Motor neuron (in vitro differentiated cells): ENCODE measurements at regions not wholly inside any gene's neighbourhood (a gene's known extent, or its start where the extent isn't known, plus 50 kb on each side); places are given as distances from the start of the nearest gene placed in this dataset.
A peak's percentile ranks its signal among the peaks of the same experiment; 100 is the strongest.

Experiments
- ATAC-seq, 8 experiments: fragments of 200-7000 bp; cut with Tn5 transposase; replicated peaks in 6 of 8; 2 replicates each; pipeline ENCODE4 v1.8.0; 2021; ENCODE audit warnings: mild to moderate bottlenecking in 8 of 8, moderate library complexity in 8 of 8
- H3K27ac ChIP-seq, 2 donors: fragments of 250-450 bp; sonication (Bioruptor Pico); 2 replicates each; pipeline ENCODE4 v1.9.0; 2021; ENCODE audit warnings: antibody characterized with exemption in 2 of 2, mild to moderate bottlenecking in 2 of 2, moderate library complexity in 1 of 2
- H3K4me1 ChIP-seq, 2 donors: fragments of 250-450 bp; sonication (Bioruptor Pico); replicated peaks in 1 of 2; 2 replicates each; pipeline ENCODE4 v1.6.1; 2021; ENCODE audit warnings: antibody characterized with exemption in 2 of 2, mild to moderate bottlenecking in 2 of 2, moderate library complexity in 1 of 2
- H3K4me3 ChIP-seq, 5 donors: fragments of 250-450 bp; sonication (Bioruptor Pico); 2 replicates each; pipeline ENCODE4 v1.9.0; 2021; ENCODE audit warnings: antibody characterized with exemption in 5 of 5, mild to moderate bottlenecking in 5 of 5, moderate library complexity in 4 of 5
- WGBS, 10 experiments: fragments of 450-650 bp; shearing (Covaris generic); methylation state at CpG; one replicate each; pipeline ENCODE4 v1.0.0; 2022; 5-methylcytosine and 5-hydroxymethylcytosine counted together
- in situ Hi-C, 9 experiments: fragments of 400-800 bp; cut with MboI; loops; one replicate each; pipeline ENCODE4 v1.15.0; 2021; ENCODE audit warnings: low sequenced_read_pairs in 9 of 9, low pct_unique_long_range_greater_than_20kb in 2 of 9; ENCODE audit not compliant: unreplicated experiment in 9 of 9

DNA sequence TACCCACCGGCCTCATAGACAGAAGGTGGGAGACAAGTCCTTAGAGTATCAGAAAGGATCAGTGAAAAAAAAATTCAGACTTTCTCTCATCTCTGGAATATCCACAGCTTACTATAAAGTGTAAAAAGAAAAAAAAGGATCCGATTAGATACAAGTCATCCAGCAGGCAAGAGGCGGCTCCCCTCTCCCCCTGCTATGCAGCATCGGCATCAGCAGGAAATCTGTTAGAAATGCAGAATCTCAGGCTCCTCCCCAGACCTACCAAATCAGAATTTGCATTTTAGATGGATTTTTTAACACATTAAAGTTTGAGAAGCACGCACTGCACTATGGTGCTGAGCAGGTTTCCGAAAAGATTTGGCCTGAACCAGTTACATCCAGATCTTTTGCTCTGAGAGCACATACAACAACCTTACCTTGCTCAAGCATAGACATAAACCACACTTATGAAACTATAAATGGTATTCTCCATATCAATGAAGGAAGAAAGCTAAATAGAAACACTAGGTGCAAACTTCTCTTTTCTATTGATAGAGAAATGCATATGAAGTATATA lies 117.0 kb upstream of the POU3F2 start:
- Histone ChIP-seq H3K4me3 (no peak overlapping the region), H3K4me1 (peaks cover 25 to 32% of the 10 kb centered on the region in 2 donors), H3K27ac (no peak overlapping the region)
- peak in 5 of 8 experiments; percentile 32 to 64 (median 48) for ATAC-seq
- in situ Hi-C loops, result no loop called here
- 0 to 64% (median 46%) methylated on average over 1 to 6 of the region's 6 CpGs for WGBS, 10 experiments

GRCh38 chr6:98717988-98718387 lies 116.4 kb upstream of the POU3F2 start:
- peak in 4 of 8 experiments; percentile 33 to 59 (median 50) for ATAC-seq
- 0 to 100% (median 44%) methylated on average over 1 to 2 of the region's 2 CpGs; no CpG with 5 or more reads in 3 of the 10 experiments for WGBS, 10 experiments

GRCh38 chr6:98724537-98724936 lies 109.8 kb upstream of the POU3F2 start:
- ATAC-seq, result no peak
- in situ Hi-C loops, result no loop called here
- Histone ChIP-seq H3K4me1 (peaks cover 0 to 5% of the 10 kb centered on the region in 2 donors), H3K27ac (no peak overlapping the region), H3K4me3 (no peak overlapping the region)

More at GRCh38 chr6:98717988-98718387, 116.4 kb upstream of the POU3F2 start:
- Histone ChIP-seq H3K27ac (no peak overlapping the region), H3K4me3 (no peak overlapping the region), H3K4me1 (peaks cover 25 to 32% of the 10 kb centered on the region in 2 donors)
- in situ Hi-C loops, result no loop called here

GRCh38 chr6:98747273-98747672 lies 87.1 kb upstream of the POU3F2 start:
- WGBS, 10 experiments, result 0 to 40% (median 0%) methylated on average over 1 of the region's 1 CpG; no CpG with 5 or more reads in 4 of the 10 experiments
- peak in 3 of 8 experiments; percentile 47 to 61 (median 50) for ATAC-seq
- no peak overlapping the region for H3K27ac ChIP-seq
- in situ Hi-C loops, result no loop called here
- H3K4me1 ChIP-seq, result peaks cover 5 to 6% of the 10 kb centered on the region in 2 donors
- H3K4me3 ChIP-seq, result no peak overlapping the region

DNA sequence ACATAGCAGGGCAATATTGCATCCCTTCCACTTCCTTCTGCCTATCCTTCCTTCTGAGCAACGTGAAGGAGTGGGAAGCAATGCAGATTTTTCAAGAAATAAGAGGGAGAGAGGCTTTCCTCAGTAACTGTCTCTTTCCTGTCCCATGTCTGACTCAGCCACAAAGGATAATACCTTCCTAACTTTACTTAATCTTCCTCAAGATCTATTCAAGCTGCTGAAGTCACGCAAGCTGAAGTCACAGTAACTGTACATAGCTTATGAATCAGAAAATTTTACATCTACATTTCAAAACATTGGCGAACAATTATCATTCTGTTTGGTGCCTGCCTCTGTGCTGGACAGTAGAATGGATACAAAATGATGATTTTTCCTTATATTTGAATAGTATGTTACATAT lies 86.4 kb upstream of the POU3F2 start:
- ATAC-seq, result peak in 3 of 8 experiments; percentile 80 to 93 (median 89)
- WGBS, 10 experiments, result 0 to 92% (median 65%) methylated on average over 1 to 3 of the region's 3 CpGs
- in situ Hi-C loops, result no loop called here
- H3K4me1 ChIP-seq, result peaks cover 5 to 6% of the 10 kb centered on the region in 2 donors
- no peak overlapping the region for H3K27ac ChIP-seq
- no peak overlapping the region for H3K4me3 ChIP-seq

- no peak overlapping the region for H3K27ac ChIP-seq
- in situ Hi-C loops, result no loop called here
- H3K4me1 ChIP-seq, result no peaks in the 10 kb centered on the region
- no peak for ATAC-seq
- H3K4me3 ChIP-seq, result no peak overlapping the region
Measured at GRCh38 chr6:98759459-98759858, 74.9 kb upstream of the POU3F2 start.

GRCh38 chr6:98764373-98764911 lies 69.9 kb upstream of the POU3F2 start:
- 0 to 88% (median 38%) methylated on average over 1 of the region's 1 CpG; no CpG with 5 or more reads in 1 of the 10 experiments for whole genome bisulfite sequencing, 10 experiments
- no peak overlapping the region for H3K27ac ChIP-seq
- peaks cover 0 to 4% of the 10 kb centered on the region in 2 donors for H3K4me1 ChIP-seq
- no peak overlapping the region for H3K4me3 ChIP-seq
- ATAC-seq, result peak in 6 of 8 experiments; percentile 20 to 64 (median 51)
- in situ Hi-C loops, result no loop called here

GRCh38 chr6:98769546-98769945 lies 64.8 kb upstream of the POU3F2 start:
- H3K4me3 ChIP-seq, result no peak overlapping the region
- ATAC-seq, result peak in 1 of 8 experiments; percentile 74
- 63 to 100% (median 85%) methylated on average over 1 of the region's 1 CpG; no CpG with 5 or more reads in 3 of the 10 experiments for WGBS, 10 experiments
- in situ Hi-C loops, result no loop called here
- H3K4me1 ChIP-seq, result peaks cover 0 to 4% of the 10 kb centered on the region in 2 donors
- no peak overlapping the region for H3K27ac ChIP-seq

GRCh38 chr6:98775205-98775604 lies 59.2 kb upstream of the POU3F2 start:
- in situ Hi-C loops, result no loop called here
- Histone ChIP-seq H3K4me1 (no peaks in the 10 kb centered on the region), H3K4me3 (no peak overlapping the region), H3K27ac (no peak overlapping the region)
- peak in 6 of 8 experiments; percentile 24 to 57 (median 49) for ATAC-seq
- WGBS, 10 experiments, result 0 to 50% (median 17%) methylated on average over 1 to 2 of the region's 2 CpGs; no CpG with 5 or more reads in 4 of the 10 experiments

GRCh38 chr6:98777762-98778161 lies 56.6 kb upstream of the POU3F2 start:
- ATAC-seq, result no peak
- 29 to 100% (median 100%) methylated on average over 1 of the region's 1 CpG; no CpG with 5 or more reads in 4 of the 10 experiments for WGBS, 10 experiments
- Histone ChIP-seq H3K4me3 (no peak overlapping the region), H3K27ac (no peak overlapping the region), H3K4me1 (no peaks in the 10 kb centered on the region)
- in situ Hi-C loops, result no loop called here

DNA sequence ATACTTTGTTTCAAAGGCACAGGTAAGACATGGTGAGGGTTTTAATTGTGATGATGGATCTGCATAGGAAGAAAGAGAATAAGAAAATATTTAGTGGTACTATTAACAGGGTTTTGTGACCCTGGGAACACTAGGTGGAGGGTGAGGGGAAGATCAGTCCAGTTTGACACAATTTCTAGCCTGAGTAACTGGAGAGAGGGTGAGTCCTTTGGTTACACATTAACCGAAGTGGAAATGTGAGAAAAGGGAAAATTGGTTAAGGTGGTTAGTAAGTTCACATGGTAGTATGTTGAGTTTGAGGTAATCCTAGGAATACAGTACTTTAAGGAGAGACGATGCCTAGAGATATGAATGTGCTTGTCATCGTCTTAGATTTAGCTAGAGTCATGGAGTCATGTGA lies 54.8 kb upstream of the POU3F2 start:
- H3K4me3 ChIP-seq, result no peak overlapping the region
- in situ Hi-C loops, result no loop called here
- H3K27ac ChIP-seq, result no peak overlapping the region
- 33 to 100% (median 77%) methylated on average over 1 to 3 of the region's 3 CpGs for WGBS, 10 experiments
- ATAC-seq, result no peak
- H3K4me1 ChIP-seq, result no peaks in the 10 kb centered on the region

DNA sequence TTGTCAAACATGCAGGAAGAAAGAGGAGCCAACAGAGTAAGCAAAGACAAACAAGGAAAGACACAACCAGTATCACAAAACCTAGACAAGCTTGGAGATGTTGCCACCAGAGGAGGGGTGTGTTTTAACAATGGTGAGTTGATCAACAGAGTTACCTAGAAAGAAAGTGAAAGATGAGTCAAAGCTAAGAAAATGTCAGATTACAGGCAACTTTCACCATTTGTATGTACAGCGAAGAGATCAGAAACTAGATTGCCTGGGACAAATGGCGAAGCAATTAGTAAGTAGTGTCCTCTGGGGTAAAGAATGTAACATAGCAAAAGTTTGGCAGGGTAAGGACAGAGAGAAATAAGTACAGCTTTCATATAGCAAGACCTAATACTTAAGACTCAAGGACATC lies 51.6 kb upstream of the POU3F2 start:
- 19 to 100% (median 75%) methylated on average over 1 to 2 of the region's 2 CpGs; no CpG with 5 or more reads in 2 of the 10 experiments for WGBS, 10 experiments
- H3K27ac ChIP-seq, result no peak overlapping the region
- in situ Hi-C loops, result no loop called here

DNA sequence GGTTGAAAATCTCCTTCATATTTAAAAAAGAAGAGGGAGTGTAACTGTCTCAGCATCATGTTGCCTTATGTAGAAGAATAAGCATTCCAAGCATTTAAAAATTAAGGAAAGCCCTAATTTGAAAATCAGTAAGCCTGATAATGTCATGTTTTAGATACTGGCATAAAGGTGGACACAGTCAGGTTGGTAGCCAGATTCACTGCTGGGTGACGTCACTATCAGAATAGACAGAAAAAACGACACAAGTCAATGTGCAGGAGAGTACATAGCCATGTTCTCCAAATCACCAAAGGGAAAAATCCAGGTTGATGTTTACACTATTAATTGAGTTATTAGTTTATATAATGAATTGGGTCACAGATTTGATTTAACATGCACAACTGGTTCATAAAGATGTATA lies 50.8 kb upstream of the POU3F2 start:
- no peaks in the 10 kb centered on the region for H3K4me1 ChIP-seq
- no peak for ATAC-seq
- in situ Hi-C loops, result no loop called here
- WGBS, 10 experiments, result 0 to 95% (median 83%) methylated on average over 1 to 2 of the region's 2 CpGs
- H3K4me3 ChIP-seq, result no peak overlapping the region
- H3K27ac ChIP-seq, result no peak overlapping the region

More for the DNA sequence above, 51.6 kb upstream of the POU3F2 start:
- Histone ChIP-seq H3K4me1 (no peaks in the 10 kb centered on the region), H3K4me3 (no peak overlapping the region)
- ATAC-seq, result no peak
